Keratinocyte (primary cell): ENCODE measurements at regions not wholly inside any gene's neighbourhood (a gene's known extent, or its start where the extent isn't known, plus 50 kb on each side); places are given as distances from the start of the nearest gene placed in this dataset.

Source experiments
- EZH2 ChIP-seq: IDR thresholded peaks from one replicate; pipeline ENCODE4 v1.6.1; 2012; ENCODE audit warnings: inconsistent platforms, mild to moderate bottlenecking, low read length, moderate library complexity
- TF ChIP-seq, protein P1 (sequence below), 3 experiments: IDR thresholded peaks in 1 of 3; conservative IDR thresholded peaks in 1 of 3; optimal IDR thresholded peaks in 1 of 3; 2 replicates in 2 of 3; 3 replicates in 1 of 3; pipeline versions ENCODE3 to v1.5.1; 2011; ENCODE audit warnings: low read length in 3 of 3, mild to moderate bottlenecking in 3 of 3, moderate library complexity in 2 of 3, control low read depth in 1 of 3, inconsistent platforms in 1 of 3; ENCODE audit not compliant: insufficient read depth in 2 of 3; ENCODE audit errors: extremely low read depth in 1 of 3

DNA sequence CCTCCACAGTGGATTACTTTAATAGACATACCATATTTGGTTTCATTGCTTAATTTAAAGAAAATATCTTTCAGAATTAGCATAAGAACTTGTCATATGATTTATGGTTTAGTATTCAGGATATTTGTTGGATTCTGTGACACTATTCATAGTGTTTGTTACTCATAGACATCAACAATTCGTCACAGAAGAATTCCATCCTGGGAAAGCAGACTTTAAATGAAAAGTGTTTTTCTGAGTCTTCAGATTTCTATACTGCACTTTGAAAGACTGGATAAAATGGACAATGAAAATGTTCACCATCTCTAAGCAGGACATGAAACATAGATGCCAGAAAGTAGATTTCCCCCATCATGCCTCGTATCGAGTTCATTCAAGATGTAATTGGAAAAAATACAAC is 435.6 kb upstream of the ONECUT1 start:
- TF ChIP-seq, protein P1, sequence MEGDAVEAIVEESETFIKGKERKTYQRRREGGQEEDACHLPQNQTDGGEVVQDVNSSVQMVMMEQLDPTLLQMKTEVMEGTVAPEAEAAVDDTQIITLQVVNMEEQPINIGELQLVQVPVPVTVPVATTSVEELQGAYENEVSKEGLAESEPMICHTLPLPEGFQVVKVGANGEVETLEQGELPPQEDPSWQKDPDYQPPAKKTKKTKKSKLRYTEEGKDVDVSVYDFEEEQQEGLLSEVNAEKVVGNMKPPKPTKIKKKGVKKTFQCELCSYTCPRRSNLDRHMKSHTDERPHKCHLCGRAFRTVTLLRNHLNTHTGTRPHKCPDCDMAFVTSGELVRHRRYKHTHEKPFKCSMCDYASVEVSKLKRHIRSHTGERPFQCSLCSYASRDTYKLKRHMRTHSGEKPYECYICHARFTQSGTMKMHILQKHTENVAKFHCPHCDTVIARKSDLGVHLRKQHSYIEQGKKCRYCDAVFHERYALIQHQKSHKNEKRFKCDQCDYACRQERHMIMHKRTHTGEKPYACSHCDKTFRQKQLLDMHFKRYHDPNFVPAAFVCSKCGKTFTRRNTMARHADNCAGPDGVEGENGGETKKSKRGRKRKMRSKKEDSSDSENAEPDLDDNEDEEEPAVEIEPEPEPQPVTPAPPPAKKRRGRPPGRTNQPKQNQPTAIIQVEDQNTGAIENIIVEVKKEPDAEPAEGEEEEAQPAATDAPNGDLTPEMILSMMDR (optimal IDR thresholded peaks at IDR 0.05 in 1 of 3, IDR thresholded peaks at IDR 0.05 in 1 of 3, conservative IDR thresholded peaks at IDR 0.05 in 1 of 3; ENCODE audit: extremely low read depth in 1 of 3, insufficient read depth in 2 of 3, low read length in 3 of 3): no peak
- TF ChIP-seq EZH2: no peak
